ENCODE measurements at regions not wholly inside any gene's neighbourhood (a gene's known extent, or its start where the extent isn't known, plus 50 kb on each side); places are given as distances from the start of the nearest gene placed in this dataset.

DNA sequence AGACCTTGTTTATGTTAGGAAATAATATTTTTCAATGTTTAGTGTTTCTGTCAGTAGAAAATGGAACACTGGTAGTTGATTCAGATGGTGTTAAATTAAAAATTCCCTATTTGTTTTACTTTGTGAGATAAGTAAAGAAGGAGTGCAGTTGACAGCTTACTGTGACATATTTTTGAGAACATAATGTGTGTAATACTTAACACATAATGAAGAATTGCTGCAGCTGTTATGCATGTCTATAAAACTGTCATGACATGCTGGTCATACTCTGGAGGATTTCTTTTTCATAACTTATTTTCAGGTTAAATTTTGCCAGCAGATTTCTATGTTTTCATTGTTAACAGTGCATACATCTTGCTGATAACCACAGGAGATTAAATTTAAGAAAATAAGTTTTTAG lies 296.1 kb downstream of the CTH start:
- TF ChIP-seq YY1 (IDR thresholded peaks at IDR 0.05; ENCODE audit: low read depth) (no peak), EP300 (IDR thresholded peaks at IDR 0.05; ENCODE audit: borderline replicate concordance) (no peak), TCF12 (IDR thresholded peaks at IDR 0.05; ENCODE audit: low read depth) (no peak), FOXM1 (IDR thresholded peaks at IDR 0.05; ENCODE audit: borderline replicate concordance, low read depth) (no peak), ZBTB7A (IDR thresholded peaks at IDR 0.05; ENCODE audit: low read depth) (no peak)
- TF ChIP-seq, protein P1, sequence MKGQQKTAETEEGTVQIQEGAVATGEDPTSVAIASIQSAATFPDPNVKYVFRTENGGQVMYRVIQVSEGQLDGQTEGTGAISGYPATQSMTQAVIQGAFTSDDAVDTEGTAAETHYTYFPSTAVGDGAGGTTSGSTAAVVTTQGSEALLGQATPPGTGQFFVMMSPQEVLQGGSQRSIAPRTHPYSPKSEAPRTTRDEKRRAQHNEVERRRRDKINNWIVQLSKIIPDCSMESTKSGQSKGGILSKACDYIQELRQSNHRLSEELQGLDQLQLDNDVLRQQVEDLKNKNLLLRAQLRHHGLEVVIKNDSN (IDR thresholded peaks at IDR 0.05) = no peak
- TF ChIP-seq, protein P2, sequence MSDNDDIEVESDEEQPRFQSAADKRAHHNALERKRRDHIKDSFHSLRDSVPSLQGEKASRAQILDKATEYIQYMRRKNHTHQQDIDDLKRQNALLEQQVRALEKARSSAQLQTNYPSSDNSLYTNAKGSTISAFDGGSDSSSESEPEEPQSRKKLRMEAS (IDR thresholded peaks at IDR 0.05) = no peak

DNA sequence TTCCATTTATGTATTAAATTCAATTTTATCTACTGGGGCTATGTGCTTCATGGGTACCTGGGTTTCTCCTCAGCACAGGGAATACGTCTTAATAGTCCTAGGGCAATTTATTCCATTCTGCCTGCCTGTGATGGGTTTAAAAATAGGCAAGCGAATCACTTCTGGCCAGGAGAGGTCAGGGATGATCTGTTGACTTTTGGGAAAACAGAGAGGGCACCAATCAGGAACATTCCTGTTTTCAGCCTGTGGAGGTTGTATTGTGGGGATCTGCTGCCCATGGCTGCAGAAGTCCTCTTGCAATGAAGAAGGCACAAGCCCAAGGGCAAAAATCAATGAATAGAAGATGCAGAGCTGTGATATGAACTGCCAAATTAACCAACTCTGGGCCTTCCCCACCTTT lies 303.1 kb downstream of the CTH start:
- TF ChIP-seq, protein P3, sequence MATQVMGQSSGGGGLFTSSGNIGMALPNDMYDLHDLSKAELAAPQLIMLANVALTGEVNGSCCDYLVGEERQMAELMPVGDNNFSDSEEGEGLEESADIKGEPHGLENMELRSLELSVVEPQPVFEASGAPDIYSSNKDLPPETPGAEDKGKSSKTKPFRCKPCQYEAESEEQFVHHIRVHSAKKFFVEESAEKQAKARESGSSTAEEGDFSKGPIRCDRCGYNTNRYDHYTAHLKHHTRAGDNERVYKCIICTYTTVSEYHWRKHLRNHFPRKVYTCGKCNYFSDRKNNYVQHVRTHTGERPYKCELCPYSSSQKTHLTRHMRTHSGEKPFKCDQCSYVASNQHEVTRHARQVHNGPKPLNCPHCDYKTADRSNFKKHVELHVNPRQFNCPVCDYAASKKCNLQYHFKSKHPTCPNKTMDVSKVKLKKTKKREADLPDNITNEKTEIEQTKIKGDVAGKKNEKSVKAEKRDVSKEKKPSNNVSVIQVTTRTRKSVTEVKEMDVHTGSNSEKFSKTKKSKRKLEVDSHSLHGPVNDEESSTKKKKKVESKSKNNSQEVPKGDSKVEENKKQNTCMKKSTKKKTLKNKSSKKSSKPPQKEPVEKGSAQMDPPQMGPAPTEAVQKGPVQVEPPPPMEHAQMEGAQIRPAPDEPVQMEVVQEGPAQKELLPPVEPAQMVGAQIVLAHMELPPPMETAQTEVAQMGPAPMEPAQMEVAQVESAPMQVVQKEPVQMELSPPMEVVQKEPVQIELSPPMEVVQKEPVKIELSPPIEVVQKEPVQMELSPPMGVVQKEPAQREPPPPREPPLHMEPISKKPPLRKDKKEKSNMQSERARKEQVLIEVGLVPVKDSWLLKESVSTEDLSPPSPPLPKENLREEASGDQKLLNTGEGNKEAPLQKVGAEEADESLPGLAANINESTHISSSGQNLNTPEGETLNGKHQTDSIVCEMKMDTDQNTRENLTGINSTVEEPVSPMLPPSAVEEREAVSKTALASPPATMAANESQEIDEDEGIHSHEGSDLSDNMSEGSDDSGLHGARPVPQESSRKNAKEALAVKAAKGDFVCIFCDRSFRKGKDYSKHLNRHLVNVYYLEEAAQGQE (IDR thresholded peaks at IDR 0.05; ENCODE audit: low read depth) = no peak
- TF ChIP-seq TEAD4 (IDR thresholded peaks at IDR 0.05) (no peak), ZBTB7A (IDR thresholded peaks at IDR 0.05; ENCODE audit: low read depth) (no peak), EP300 (IDR thresholded peaks at IDR 0.05; ENCODE audit: borderline replicate concordance) (no peak), TCF12 (IDR thresholded peaks at IDR 0.05; ENCODE audit: low read depth) (no peak), TAF1 (IDR thresholded peaks at IDR 0.05; ENCODE audit: low read depth) (no peak), RAD21 (IDR thresholded peaks at IDR 0.05; ENCODE audit: low read depth) (no peak), FOXM1 (IDR thresholded peaks at IDR 0.05; ENCODE audit: borderline replicate concordance, low read depth) (no peak), NFIC (IDR thresholded peaks at IDR 0.05) (no peak), CEBPB (IDR thresholded peaks at IDR 0.05) (no peak), EGR1 (IDR thresholded peaks at IDR 0.05) (no peak), CREB1 (IDR thresholded peaks at IDR 0.05; ENCODE audit: low read depth) (no peak), YY1 (IDR thresholded peaks at IDR 0.05; ENCODE audit: low read depth) (no peak)
- TF ChIP-seq, protein P1 (IDR thresholded peaks at IDR 0.05) = no peak
- TF ChIP-seq, protein P2 (IDR thresholded peaks at IDR 0.05) = no peak

DNA sequence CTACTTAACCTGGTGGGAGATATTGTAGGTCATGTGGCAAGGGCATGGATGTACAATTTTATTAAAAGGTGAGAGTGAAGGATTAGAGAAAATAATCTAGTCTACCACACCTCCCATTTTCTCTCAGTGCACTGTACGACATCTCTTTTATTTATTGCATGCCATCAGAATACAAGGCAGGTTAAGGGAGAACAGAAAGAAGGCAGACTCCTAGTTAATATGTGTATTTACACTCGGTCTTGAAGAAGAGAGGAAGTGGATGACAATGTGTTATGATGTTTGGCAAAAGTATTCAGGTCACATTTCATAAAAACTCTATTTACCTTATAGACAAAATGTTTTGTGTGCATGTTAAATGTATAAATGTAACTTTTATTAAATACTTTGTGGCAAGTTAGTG lies 306.1 kb downstream of the CTH start:
- TF ChIP-seq TAF1 (IDR thresholded peaks at IDR 0.05; ENCODE audit: low read depth) = no peak
- TF ChIP-seq, protein P1 (IDR thresholded peaks at IDR 0.05) = no peak
- no peak for TF ChIP-seq TCF12 (IDR thresholded peaks at IDR 0.05; ENCODE audit: low read depth)
- TF ChIP-seq EGR1 (IDR thresholded peaks at IDR 0.05) = no peak
- TF ChIP-seq FOXM1 (IDR thresholded peaks at IDR 0.05; ENCODE audit: borderline replicate concordance, low read depth) = no peak
- TF ChIP-seq CEBPB (IDR thresholded peaks at IDR 0.05) = no peak
- TF ChIP-seq EP300 (IDR thresholded peaks at IDR 0.05; ENCODE audit: borderline replicate concordance) = no peak
- TF ChIP-seq, protein P3 (IDR thresholded peaks at IDR 0.05; ENCODE audit: low read depth) = no peak
- TF ChIP-seq CREB1 (IDR thresholded peaks at IDR 0.05; ENCODE audit: low read depth) = no peak
- no peak for TF ChIP-seq ZBTB7A (IDR thresholded peaks at IDR 0.05; ENCODE audit: low read depth)
- TF ChIP-seq, protein P2 (IDR thresholded peaks at IDR 0.05) = no peak
- TF ChIP-seq TEAD4 (IDR thresholded peaks at IDR 0.05) = no peak
- no peak for TF ChIP-seq NFIC (IDR thresholded peaks at IDR 0.05)

DNA sequence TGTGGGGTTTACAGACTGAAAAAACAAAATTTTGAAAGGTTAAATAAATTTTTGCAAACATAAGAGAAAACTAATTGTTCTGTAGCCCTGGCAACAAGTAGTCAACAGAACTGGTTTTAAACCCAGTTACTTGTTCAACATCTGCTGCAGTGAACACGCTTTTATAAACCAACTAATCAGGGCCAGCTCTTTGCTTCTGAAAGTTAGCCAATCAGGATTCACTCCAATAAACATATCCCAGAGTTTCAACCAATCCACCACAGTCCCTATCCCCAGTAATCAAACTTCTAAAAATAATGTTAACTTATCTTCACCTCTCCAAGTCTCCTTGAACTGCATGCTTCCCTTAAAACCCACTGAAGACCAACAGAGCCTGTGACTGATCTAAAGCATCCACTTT lies 306.6 kb downstream of the CTH start:
- no peak for TF ChIP-seq YY1 (IDR thresholded peaks at IDR 0.05; ENCODE audit: low read depth)
- no peak for TF ChIP-seq EGR1 (IDR thresholded peaks at IDR 0.05)
- TF ChIP-seq, protein P2 (IDR thresholded peaks at IDR 0.05) = no peak
- no peak for TF ChIP-seq RAD21 (IDR thresholded peaks at IDR 0.05; ENCODE audit: low read depth)
- TF ChIP-seq ZBTB7A (IDR thresholded peaks at IDR 0.05; ENCODE audit: low read depth) = no peak
- TF ChIP-seq EP300 (IDR thresholded peaks at IDR 0.05; ENCODE audit: borderline replicate concordance) = no peak
- TF ChIP-seq TCF12 (IDR thresholded peaks at IDR 0.05; ENCODE audit: low read depth) = no peak
- TF ChIP-seq, protein P1 (IDR thresholded peaks at IDR 0.05) = no peak
- no peak for TF ChIP-seq TEAD4 (IDR thresholded peaks at IDR 0.05)
- no peak for TF ChIP-seq CEBPB (IDR thresholded peaks at IDR 0.05)
